ENCODE measurements at regions not wholly inside any gene's neighbourhood (a gene's known extent, or its start where the extent isn't known, plus 50 kb on each side); places are given as distances from the start of the nearest gene placed in this dataset.

- H3K9ac ChIP-seq (ENCODE audit: extremely low read depth, insufficient read length, low read length): no peak overlapping the region
- H3K4ac ChIP-seq (ENCODE audit: low read depth, low read length): no peak overlapping the region
- no peak for TF ChIP-seq CTCF (conservative IDR thresholded peaks at IDR 0.05)
- H3K14ac ChIP-seq (ENCODE audit: insufficient read depth, low read length): no peak overlapping the region
- H3K4me3 Mint-ChIP-seq: no peak overlapping the region
- H4K91ac ChIP-seq (ENCODE audit: insufficient read length, low read depth, low read length): no peak overlapping the region
- WGBS (ENCODE audit: extremely low coverage, insufficient read length, low lambda C conversion rate): no CpG with 5 or more reads among the region's 3 CpGs
- no peak overlapping the region for H2BK120ac ChIP-seq (ENCODE audit: low read depth, low read length, poor library complexity, severe bottlenecking)
- H2BK20ac ChIP-seq (ENCODE audit: low read depth, low read length, poor library complexity, severe bottlenecking): no peak overlapping the region
- no peak overlapping the region for H3K56ac ChIP-seq (ENCODE audit: insufficient read length, low read depth, low read length)
- H4K5ac ChIP-seq (ENCODE audit: insufficient read length, low read depth, low read length): no peak overlapping the region
- no peak overlapping the region for H3K23ac ChIP-seq (ENCODE audit: insufficient read length, low read depth, low read length)
- peaks cover 20 to 21% of the 10 kb centered on the region in 2 experiments for H3K9me3 Mint-ChIP-seq
- H3K4me2 ChIP-seq (ENCODE audit: insufficient read depth, insufficient read length, low read length): no peak overlapping the region
- no peak overlapping the region for H3K27ac Mint-ChIP-seq
- no peak overlapping the region for H2BK15ac ChIP-seq (ENCODE audit: low read depth, low read length)
- H3K79me1 ChIP-seq (ENCODE audit: insufficient read depth, low read depth, low read length, poor library complexity, severe bottlenecking): no peaks in the 10 kb centered on the region
- H3K4me1 Mint-ChIP-seq: no peaks in the 10 kb centered on the region; a peak in 1 of 4 replicates
- no peaks in the 10 kb centered on the region for H3K27me3 ChIP-seq (ENCODE audit: insufficient read depth, low read length)
- H2AFZ ChIP-seq (ENCODE audit: low read length): no peak overlapping the region
- no peaks in the 10 kb centered on the region for H3K27me3 Mint-ChIP-seq (ENCODE audit: low read depth)
- no peaks in the 10 kb centered on the region for H3K4me1 ChIP-seq (ENCODE audit: insufficient read depth, low read length)
- no peaks in the 10 kb centered on the region for H3K79me2 ChIP-seq (ENCODE audit: insufficient read depth, low read length)
- H3K23me2 ChIP-seq (ENCODE audit: insufficient read length, low read depth, low read length, poor library complexity, severe bottlenecking): no peaks in the 10 kb centered on the region
- H3K27ac ChIP-seq (ENCODE audit: insufficient read length, low read depth, low read length): no peak overlapping the region
- peaks cover 12% of the 10 kb centered on the region for H3K9me3 ChIP-seq (ENCODE audit: control insufficient read depth, low read depth, low read length)
- H3K18ac ChIP-seq (ENCODE audit: insufficient read length, low read depth, low read length): no peak overlapping the region
- H2AK5ac ChIP-seq (ENCODE audit: insufficient read length, low read length): no peak overlapping the region
- peaks cover 10 to 20% (median 11%) of the 10 kb centered on the region in 3 experiments; a peak in 6 of 7 replicates for H3K36me3 Mint-ChIP-seq (ENCODE audit: insufficient read depth in 1 of 3, low read depth in 3 of 3)
- DNase-seq: no peak
- no peak overlapping the region for H4K8ac ChIP-seq (replicated peaks; ENCODE audit: insufficient read length, low read depth, low read length)
- no peaks in the 10 kb centered on the region for H4K20me1 ChIP-seq (ENCODE audit: control insufficient read depth, insufficient read depth, insufficient read length)
- no peak overlapping the region for H2BK12ac ChIP-seq (ENCODE audit: insufficient read length, low read depth, low read length)
- no peak overlapping the region for H2BK5ac ChIP-seq (ENCODE audit: insufficient read length, low read length)
- no peak overlapping the region for H3T11ph ChIP-seq (ENCODE audit: low read length)
Measured at GRCh38 chr18:64893349-64893748, 744.5 kb upstream of the LINC00305 start.
